ENCODE measurements at regions not wholly inside any gene's neighbourhood (a gene's known extent, or its start where the extent isn't known, plus 50 kb on each side); places are given as distances from the start of the nearest gene placed in this dataset.

DNA sequence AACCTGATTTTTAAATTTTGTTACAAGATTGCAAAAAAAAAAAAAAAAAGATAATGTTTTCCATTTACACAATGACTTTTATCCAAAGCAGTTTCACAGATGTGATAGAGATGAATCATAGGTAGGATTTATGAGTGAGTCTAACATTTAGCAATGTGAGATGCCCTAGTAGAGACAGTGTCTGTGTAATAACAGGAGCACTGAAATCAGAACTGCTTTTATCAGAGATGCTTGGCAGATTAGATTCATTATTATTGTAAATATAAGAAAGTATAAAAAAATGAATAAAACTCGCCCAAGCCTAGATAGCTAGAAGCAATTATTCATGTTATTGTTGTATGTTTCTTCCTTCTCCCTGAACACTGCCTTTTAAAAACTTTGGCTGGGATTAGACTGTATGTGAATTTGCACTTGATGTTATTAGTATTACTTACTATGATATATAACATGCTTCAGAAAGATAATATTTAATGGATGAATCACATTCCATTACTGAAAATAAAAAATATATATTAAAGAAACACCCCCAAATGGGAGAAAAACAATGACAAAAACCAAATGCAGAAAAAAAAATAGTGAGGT, 567.3 kb upstream of the KLF4 start:
- DNase-seq (ENCODE audit: low spot score), result no peak
- in situ Hi-C loops (cut with MboI; ENCODE audit: low sequenced_read_pairs, unreplicated experiment), result no loop called here
- TF ChIP-seq CTCF (IDR thresholded peaks at IDR 0.05; ENCODE audit: borderline replicate concordance, control extremely low read depth, extremely low read depth, insufficient read depth, missing control alignments), result no peak

DNA sequence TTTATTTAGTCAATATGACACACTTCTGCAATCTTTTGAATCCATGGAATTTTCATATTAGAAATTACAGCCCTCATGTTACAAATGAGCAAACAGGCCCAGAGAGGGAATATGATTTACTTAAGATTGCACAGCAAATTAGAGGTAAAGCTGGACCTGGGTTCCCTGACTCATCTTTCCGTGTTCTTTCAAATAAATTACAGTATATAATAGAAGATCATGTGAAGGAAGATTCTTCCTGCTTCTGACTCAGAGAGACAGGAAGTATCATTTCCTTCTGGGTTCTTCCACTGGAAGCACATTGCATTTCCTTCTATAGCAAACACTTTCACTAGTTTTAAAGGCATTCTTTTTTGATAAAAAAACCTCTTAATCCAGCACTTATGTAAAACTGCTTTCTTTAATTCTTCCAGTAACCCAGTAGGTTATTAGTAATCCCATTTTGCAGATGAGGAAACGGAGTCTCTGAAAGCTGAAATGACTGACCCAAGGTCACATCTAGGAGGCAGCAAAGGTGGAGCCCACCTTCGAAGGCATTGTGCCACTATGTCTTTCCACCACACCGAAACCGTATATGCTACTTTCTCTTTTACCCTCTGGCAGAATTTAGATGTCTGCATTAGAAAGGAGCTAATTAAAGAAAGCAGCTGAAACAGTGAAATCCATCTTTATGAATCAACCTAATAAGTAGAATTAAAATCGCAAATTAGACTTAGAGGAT, 566.7 kb upstream of the KLF4 start:
- TF ChIP-seq CTCF (IDR thresholded peaks at IDR 0.05; ENCODE audit: borderline replicate concordance, control extremely low read depth, extremely low read depth, insufficient read depth, missing control alignments), result no peak
- in situ Hi-C loops (cut with MboI; ENCODE audit: low sequenced_read_pairs, unreplicated experiment), result no loop called here
- DNase-seq (ENCODE audit: low spot score), result no peak

- no peak for DNase-seq (ENCODE audit: low spot score)
- in situ Hi-C loops (cut with MboI; ENCODE audit: low sequenced_read_pairs, unreplicated experiment), result no loop called here
- TF ChIP-seq CTCF (IDR thresholded peaks at IDR 0.05; ENCODE audit: borderline replicate concordance, control extremely low read depth, extremely low read depth, insufficient read depth, missing control alignments), result no peak
Observed at GRCh38 chr9:108054131-108054630, 564.6 kb upstream of the KLF4 start.

- in situ Hi-C loops (cut with MboI; ENCODE audit: low sequenced_read_pairs, unreplicated experiment), result no loop called here
- no peak for TF ChIP-seq CTCF (IDR thresholded peaks at IDR 0.05; ENCODE audit: borderline replicate concordance, control extremely low read depth, extremely low read depth, insufficient read depth, missing control alignments)
- no peak for DNase-seq (ENCODE audit: low spot score)
Observed at GRCh38 chr9:108053555-108054061, 564.0 kb upstream of the KLF4 start.

GRCh38 chr9:108052431-108053080, 563.0 kb upstream of the KLF4 start:
- in situ Hi-C loops (cut with MboI; ENCODE audit: low sequenced_read_pairs, unreplicated experiment), result no loop called here
- TF ChIP-seq CTCF (IDR thresholded peaks at IDR 0.05; ENCODE audit: borderline replicate concordance, control extremely low read depth, extremely low read depth, insufficient read depth, missing control alignments), result no peak
- no peak for DNase-seq (ENCODE audit: low spot score)

- no peak for TF ChIP-seq CTCF (IDR thresholded peaks at IDR 0.05; ENCODE audit: borderline replicate concordance, control extremely low read depth, extremely low read depth, insufficient read depth, missing control alignments)
- DNase-seq (ENCODE audit: low spot score), result no peak
- in situ Hi-C loops (cut with MboI; ENCODE audit: low sequenced_read_pairs, unreplicated experiment), result no loop called here
Observed at GRCh38 chr9:108050894-108051293, 561.3 kb upstream of the KLF4 start.
